ENCODE measurements at regions not wholly inside any gene's neighbourhood (a gene's known extent, or its start where the extent isn't known, plus 50 kb on each side); places are given as distances from the start of the nearest gene placed in this dataset.

DNA sequence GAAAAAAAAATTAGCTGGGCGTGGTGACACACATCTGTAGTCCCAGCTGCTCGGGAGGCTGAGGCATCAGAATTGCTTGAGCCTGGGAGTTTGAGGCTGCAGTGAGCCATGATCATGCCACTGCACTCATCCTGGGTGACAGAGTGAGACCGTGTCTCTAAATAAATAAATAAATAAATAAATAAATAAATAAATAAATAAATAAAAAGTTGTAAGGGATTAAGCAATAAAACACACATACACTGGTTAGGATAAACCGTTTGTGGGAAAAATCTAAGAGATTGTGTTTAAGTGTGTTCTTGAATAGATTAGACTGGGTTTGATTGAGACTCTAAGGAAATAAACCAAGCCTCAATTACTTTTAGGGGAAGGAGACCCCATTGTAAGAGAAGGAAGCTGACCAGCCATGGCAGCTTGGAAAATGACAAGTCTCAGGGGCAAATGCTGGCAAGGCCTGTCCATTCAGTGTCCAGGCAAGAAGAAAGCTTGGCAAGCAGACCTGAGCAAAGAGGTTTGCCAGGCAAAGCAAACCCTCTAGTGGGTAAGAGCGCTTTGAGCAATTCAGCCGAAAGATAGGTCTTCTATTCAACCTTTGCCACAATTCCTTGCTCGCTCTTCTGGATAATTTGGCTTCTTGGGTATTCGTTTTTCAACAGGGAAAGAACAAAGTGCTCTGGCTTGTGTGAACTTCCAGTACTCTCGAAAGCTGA, 106.9 kb upstream of the SERBP1 start:
- Histone ChIP-seq H3K4me2 (ENCODE audit: low read length) (no peak overlapping the region), H3K4me1 (ENCODE audit: low read length) (no peaks in the 10 kb centered on the region), H3K4me3 (ENCODE audit: low read length) (no peak overlapping the region), H3K79me2 (ENCODE audit: low read length) (no peaks in the 10 kb centered on the region), H3K27ac (ENCODE audit: low read length) (no peak overlapping the region), H3K27me3 (ENCODE audit: low read depth, low read length) (no peaks in the 10 kb centered on the region), H2AFZ (ENCODE audit: low read depth, low read length) (no peak overlapping the region), H4K20me1 (ENCODE audit: insufficient read depth, low read length) (no peaks in the 10 kb centered on the region), H3K9me3 (ENCODE audit: insufficient read depth, low read length) (no peaks in the 10 kb centered on the region), H3K36me3 (replicated peaks; ENCODE audit: low read depth, low read length) (no peaks in the 10 kb centered on the region), H3K9ac (ENCODE audit: low read length) (no peak overlapping the region)
- TF ChIP-seq, protein P1, sequence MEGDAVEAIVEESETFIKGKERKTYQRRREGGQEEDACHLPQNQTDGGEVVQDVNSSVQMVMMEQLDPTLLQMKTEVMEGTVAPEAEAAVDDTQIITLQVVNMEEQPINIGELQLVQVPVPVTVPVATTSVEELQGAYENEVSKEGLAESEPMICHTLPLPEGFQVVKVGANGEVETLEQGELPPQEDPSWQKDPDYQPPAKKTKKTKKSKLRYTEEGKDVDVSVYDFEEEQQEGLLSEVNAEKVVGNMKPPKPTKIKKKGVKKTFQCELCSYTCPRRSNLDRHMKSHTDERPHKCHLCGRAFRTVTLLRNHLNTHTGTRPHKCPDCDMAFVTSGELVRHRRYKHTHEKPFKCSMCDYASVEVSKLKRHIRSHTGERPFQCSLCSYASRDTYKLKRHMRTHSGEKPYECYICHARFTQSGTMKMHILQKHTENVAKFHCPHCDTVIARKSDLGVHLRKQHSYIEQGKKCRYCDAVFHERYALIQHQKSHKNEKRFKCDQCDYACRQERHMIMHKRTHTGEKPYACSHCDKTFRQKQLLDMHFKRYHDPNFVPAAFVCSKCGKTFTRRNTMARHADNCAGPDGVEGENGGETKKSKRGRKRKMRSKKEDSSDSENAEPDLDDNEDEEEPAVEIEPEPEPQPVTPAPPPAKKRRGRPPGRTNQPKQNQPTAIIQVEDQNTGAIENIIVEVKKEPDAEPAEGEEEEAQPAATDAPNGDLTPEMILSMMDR (IDR thresholded peaks at IDR 0.05; ENCODE audit: low read depth, low read length): no peak
- TF ChIP-seq EZH2phosphoT487 (IDR thresholded peaks at IDR 0.05; ENCODE audit: low read depth): no peak

DNA sequence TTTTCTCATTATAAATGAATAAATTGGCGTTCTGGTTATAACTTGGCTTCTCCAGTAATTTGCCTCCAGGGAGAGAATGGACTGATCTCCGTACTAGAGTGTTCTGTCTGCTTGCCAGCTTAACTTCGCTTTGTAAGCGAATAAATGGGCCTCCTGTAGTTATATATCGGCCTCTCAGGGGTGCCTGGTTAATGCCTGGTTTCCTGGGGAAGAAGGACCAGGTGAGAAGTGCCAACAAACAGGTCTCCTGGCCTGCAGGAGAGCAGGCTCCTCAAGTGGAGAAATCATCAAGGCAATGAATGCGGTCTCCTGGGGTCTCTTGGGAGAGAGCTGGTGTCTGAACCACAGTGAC, 107.4 kb upstream of the SERBP1 start:
- H3K27ac ChIP-seq (ENCODE audit: low read length): no peak overlapping the region
- no peak overlapping the region for H3K9ac ChIP-seq (ENCODE audit: low read length)
- no peaks in the 10 kb centered on the region for H3K36me3 ChIP-seq (replicated peaks; ENCODE audit: low read depth, low read length)
- no peaks in the 10 kb centered on the region for H3K9me3 ChIP-seq (ENCODE audit: insufficient read depth, low read length)
- H3K4me1 ChIP-seq (ENCODE audit: low read length): no peaks in the 10 kb centered on the region
- no peaks in the 10 kb centered on the region for H4K20me1 ChIP-seq (ENCODE audit: insufficient read depth, low read length)
- no peak overlapping the region for H3K4me2 ChIP-seq (ENCODE audit: low read length)
- H3K4me3 ChIP-seq (ENCODE audit: low read length): no peak overlapping the region
- H3K79me2 ChIP-seq (ENCODE audit: low read length): no peaks in the 10 kb centered on the region
- no peak overlapping the region for H2AFZ ChIP-seq (ENCODE audit: low read depth, low read length)
- no peak for TF ChIP-seq EZH2phosphoT487 (IDR thresholded peaks at IDR 0.05; ENCODE audit: low read depth)
- TF ChIP-seq, protein P1 (IDR thresholded peaks at IDR 0.05; ENCODE audit: low read depth, low read length): no peak
- H3K27me3 ChIP-seq (ENCODE audit: low read depth, low read length): no peaks in the 10 kb centered on the region

DNA sequence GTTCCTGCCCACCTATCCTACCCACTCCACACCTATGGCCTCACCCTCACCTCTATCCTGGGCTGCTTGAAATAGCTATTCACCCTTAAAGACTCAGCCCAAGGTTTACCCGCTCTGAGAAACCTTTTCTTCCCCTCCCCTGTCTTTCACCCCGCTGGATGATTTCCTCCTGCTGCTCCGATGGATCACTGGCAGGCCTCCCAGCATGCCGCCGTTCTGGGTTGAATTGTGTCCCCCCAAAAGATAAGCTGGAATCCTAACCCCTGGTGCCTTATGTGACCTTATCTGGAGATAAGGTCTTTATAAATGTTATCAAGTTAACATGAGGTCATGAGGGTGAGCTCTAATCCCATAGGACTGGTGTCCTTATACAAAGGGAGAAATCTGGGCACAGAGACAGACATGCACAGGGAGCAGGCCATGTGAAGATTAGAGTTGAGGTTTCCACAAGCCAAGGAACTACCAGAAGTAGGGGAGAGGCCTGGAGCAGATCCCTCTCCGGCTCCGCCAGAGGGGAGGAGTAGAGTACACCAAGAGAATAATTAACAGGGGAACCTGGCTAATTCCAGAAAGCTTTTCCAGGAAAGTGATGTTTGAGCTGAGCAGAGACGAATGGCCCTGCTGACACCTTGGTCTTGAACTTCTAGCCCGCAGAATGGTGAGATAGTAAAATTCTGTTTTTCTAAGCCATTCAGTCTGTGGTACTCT, 110.0 kb upstream of the SERBP1 start:
- no peaks in the 10 kb centered on the region for H3K27me3 ChIP-seq (ENCODE audit: low read depth, low read length)
- no peaks in the 10 kb centered on the region for H4K20me1 ChIP-seq (ENCODE audit: insufficient read depth, low read length)
- no peak for TF ChIP-seq EZH2phosphoT487 (IDR thresholded peaks at IDR 0.05; ENCODE audit: low read depth)
- TF ChIP-seq, protein P1 (IDR thresholded peaks at IDR 0.05; ENCODE audit: low read depth, low read length): no peak
- H3K79me2 ChIP-seq (ENCODE audit: low read length): no peaks in the 10 kb centered on the region
- no peak overlapping the region for H3K9ac ChIP-seq (ENCODE audit: low read length)
- no peak overlapping the region for H3K4me3 ChIP-seq (ENCODE audit: low read length)
- H3K4me2 ChIP-seq (ENCODE audit: low read length): no peak overlapping the region
- H3K27ac ChIP-seq (ENCODE audit: low read length): no peak overlapping the region
- H3K36me3 ChIP-seq (replicated peaks; ENCODE audit: low read depth, low read length): no peaks in the 10 kb centered on the region
- H3K4me1 ChIP-seq (ENCODE audit: low read length): no peaks in the 10 kb centered on the region
- H2AFZ ChIP-seq (ENCODE audit: low read depth, low read length): no peak overlapping the region
- H3K9me3 ChIP-seq (ENCODE audit: insufficient read depth, low read length): no peaks in the 10 kb centered on the region

DNA sequence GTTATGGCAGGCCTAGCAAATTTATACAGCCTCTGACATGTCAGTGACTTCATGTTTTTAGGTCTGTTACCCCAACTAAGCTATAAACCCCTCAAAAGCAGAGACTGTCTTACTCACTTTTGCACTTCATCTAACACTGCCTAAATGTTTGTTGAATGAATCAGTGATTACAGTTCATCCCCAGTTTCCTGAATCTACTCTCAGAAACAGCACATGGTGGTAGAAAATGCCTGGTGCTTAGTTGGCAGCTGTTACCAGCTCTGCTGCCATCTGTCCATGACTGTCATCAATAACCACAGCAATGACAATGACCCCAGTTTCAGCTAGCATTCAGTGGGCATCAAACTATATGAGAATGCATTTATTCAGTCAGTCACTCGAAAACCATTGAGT, 110.5 kb upstream of the SERBP1 start:
- Histone ChIP-seq H2AFZ (ENCODE audit: low read depth, low read length) (no peak overlapping the region), H3K27me3 (ENCODE audit: low read depth, low read length) (no peaks in the 10 kb centered on the region), H3K9ac (ENCODE audit: low read length) (no peak overlapping the region), H3K4me3 (ENCODE audit: low read length) (no peak overlapping the region), H3K27ac (ENCODE audit: low read length) (no peak overlapping the region), H3K36me3 (replicated peaks; ENCODE audit: low read depth, low read length) (no peaks in the 10 kb centered on the region), H4K20me1 (ENCODE audit: insufficient read depth, low read length) (no peaks in the 10 kb centered on the region), H3K4me1 (ENCODE audit: low read length) (no peaks in the 10 kb centered on the region), H3K79me2 (ENCODE audit: low read length) (no peaks in the 10 kb centered on the region), H3K4me2 (ENCODE audit: low read length) (no peak overlapping the region), H3K9me3 (ENCODE audit: insufficient read depth, low read length) (no peaks in the 10 kb centered on the region)
- no peak for TF ChIP-seq EZH2phosphoT487 (IDR thresholded peaks at IDR 0.05; ENCODE audit: low read depth)
- TF ChIP-seq, protein P1 (IDR thresholded peaks at IDR 0.05; ENCODE audit: low read depth, low read length): no peak

Data from OCI-LY3 (cell line).